ENCODE measurements at regions not wholly inside any gene's neighbourhood (a gene's known extent, or its start where the extent isn't known, plus 50 kb on each side); places are given as distances from the start of the nearest gene placed in this dataset.

DNA sequence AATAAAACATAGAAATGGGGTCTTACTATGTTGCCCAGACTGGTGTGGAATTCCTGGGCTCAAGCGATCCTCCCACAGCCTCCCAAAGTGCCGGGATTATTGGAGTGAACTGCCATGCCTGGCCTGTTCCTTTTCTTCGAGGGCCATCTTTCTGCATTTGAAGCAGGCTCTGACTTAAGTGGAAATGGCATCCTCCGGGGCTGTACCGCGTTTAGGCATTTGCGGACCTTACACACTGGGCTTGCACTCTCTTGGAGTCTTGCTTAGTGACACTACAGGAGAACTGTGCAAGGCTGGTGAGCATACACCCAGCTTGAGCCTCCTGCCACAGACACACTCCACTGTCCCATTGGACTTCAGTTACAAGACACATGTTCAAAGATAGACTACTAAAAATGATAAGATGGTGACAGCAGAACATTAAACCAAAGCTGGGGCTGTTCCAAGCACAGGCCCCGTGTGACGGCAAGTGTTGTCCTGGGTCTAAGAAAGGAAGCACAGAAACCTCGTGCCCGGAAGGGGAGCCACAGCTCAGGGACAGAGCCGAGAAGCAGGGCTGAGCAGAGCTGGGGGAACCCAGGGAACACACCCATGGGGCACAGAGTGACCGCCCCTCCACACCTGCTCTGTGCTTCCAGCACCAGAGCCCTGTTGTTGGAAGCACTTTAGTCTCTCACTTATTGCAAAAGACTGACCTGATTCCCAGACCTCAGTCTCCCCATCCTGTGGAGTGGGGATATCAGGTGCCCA, 59.0 kb upstream of the SHANK2 start:
- no peak for TF ChIP-seq ZBTB21 (tag by site-specific recombination; IDR thresholded peaks at IDR 0.05)
- TF ChIP-seq, protein P1, sequence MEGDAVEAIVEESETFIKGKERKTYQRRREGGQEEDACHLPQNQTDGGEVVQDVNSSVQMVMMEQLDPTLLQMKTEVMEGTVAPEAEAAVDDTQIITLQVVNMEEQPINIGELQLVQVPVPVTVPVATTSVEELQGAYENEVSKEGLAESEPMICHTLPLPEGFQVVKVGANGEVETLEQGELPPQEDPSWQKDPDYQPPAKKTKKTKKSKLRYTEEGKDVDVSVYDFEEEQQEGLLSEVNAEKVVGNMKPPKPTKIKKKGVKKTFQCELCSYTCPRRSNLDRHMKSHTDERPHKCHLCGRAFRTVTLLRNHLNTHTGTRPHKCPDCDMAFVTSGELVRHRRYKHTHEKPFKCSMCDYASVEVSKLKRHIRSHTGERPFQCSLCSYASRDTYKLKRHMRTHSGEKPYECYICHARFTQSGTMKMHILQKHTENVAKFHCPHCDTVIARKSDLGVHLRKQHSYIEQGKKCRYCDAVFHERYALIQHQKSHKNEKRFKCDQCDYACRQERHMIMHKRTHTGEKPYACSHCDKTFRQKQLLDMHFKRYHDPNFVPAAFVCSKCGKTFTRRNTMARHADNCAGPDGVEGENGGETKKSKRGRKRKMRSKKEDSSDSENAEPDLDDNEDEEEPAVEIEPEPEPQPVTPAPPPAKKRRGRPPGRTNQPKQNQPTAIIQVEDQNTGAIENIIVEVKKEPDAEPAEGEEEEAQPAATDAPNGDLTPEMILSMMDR (tag by site-specific recombination; IDR thresholded peaks at IDR 0.05): no peak
- no peak for TF ChIP-seq ZNF626 (tag by site-specific recombination; IDR thresholded peaks at IDR 0.05)
- no peak for TF ChIP-seq ZNF174 (tag by site-specific recombination; IDR thresholded peaks at IDR 0.05)
- TF ChIP-seq, protein P2, sequence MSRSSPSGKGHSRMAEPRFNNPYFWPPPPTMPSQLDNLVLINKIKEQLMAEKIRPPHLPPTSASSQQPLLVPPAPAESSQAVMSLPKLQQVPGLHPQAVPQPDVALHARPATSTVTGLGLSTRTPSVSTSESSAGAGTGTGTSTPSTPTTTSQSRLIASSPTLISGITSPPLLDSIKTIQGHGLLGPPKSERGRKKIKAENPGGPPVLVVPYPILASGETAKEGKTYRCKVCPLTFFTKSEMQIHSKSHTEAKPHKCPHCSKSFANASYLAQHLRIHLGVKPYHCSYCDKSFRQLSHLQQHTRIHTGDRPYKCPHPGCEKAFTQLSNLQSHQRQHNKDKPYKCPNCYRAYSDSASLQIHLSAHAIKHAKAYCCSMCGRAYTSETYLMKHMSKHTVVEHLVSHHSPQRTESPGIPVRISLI (tag by site-specific recombination; IDR thresholded peaks at IDR 0.05): no peak
- TF ChIP-seq REPIN1 (tag by site-specific recombination; IDR thresholded peaks at IDR 0.05; ENCODE audit: low read depth): no peak
- TF ChIP-seq, protein P3, sequence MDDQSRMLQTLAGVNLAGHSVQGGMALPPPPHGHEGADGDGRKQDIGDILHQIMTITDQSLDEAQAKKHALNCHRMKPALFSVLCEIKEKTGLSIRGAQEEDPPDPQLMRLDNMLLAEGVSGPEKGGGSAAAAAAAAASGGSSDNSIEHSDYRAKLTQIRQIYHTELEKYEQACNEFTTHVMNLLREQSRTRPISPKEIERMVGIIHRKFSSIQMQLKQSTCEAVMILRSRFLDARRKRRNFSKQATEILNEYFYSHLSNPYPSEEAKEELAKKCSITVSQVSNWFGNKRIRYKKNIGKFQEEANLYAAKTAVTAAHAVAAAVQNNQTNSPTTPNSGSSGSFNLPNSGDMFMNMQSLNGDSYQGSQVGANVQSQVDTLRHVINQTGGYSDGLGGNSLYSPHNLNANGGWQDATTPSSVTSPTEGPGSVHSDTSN (CRISPR knock-in tag; IDR thresholded peaks at IDR 0.05): no peak
- TF ChIP-seq, protein P4, sequence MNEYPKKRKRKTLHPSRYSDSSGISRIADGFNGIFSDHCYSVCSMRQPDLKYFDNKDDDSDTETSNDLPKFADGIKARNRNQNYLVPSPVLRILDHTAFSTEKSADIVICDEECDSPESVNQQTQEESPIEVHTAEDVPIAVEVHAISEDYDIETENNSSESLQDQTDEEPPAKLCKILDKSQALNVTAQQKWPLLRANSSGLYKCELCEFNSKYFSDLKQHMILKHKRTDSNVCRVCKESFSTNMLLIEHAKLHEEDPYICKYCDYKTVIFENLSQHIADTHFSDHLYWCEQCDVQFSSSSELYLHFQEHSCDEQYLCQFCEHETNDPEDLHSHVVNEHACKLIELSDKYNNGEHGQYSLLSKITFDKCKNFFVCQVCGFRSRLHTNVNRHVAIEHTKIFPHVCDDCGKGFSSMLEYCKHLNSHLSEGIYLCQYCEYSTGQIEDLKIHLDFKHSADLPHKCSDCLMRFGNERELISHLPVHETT (tag by site-specific recombination; IDR thresholded peaks at IDR 0.05): no peak
- TF ChIP-seq, protein P5, sequence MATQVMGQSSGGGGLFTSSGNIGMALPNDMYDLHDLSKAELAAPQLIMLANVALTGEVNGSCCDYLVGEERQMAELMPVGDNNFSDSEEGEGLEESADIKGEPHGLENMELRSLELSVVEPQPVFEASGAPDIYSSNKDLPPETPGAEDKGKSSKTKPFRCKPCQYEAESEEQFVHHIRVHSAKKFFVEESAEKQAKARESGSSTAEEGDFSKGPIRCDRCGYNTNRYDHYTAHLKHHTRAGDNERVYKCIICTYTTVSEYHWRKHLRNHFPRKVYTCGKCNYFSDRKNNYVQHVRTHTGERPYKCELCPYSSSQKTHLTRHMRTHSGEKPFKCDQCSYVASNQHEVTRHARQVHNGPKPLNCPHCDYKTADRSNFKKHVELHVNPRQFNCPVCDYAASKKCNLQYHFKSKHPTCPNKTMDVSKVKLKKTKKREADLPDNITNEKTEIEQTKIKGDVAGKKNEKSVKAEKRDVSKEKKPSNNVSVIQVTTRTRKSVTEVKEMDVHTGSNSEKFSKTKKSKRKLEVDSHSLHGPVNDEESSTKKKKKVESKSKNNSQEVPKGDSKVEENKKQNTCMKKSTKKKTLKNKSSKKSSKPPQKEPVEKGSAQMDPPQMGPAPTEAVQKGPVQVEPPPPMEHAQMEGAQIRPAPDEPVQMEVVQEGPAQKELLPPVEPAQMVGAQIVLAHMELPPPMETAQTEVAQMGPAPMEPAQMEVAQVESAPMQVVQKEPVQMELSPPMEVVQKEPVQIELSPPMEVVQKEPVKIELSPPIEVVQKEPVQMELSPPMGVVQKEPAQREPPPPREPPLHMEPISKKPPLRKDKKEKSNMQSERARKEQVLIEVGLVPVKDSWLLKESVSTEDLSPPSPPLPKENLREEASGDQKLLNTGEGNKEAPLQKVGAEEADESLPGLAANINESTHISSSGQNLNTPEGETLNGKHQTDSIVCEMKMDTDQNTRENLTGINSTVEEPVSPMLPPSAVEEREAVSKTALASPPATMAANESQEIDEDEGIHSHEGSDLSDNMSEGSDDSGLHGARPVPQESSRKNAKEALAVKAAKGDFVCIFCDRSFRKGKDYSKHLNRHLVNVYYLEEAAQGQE (tag by site-specific recombination; IDR thresholded peaks at IDR 0.05): no peak
- TF ChIP-seq MYNN (tag by site-specific recombination; IDR thresholded peaks at IDR 0.05; ENCODE audit: borderline replicate concordance): no peak
- TF ChIP-seq, protein P6, sequence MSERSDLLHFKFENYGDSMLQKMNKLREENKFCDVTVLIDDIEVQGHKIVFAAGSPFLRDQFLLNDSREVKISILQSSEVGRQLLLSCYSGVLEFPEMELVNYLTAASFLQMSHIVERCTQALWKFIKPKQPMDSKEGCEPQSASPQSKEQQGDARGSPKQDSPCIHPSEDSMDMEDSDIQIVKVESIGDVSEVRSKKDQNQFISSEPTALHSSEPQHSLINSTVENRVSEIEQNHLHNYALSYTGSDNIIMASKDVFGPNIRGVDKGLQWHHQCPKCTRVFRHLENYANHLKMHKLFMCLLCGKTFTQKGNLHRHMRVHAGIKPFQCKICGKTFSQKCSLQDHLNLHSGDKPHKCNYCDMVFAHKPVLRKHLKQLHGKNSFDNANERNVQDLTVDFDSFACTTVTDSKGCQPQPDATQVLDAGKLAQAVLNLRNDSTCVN (tag by site-specific recombination; optimal IDR thresholded peaks at IDR 0.05): no peak
- TF ChIP-seq ZNF561 (tag by site-specific recombination; IDR thresholded peaks at IDR 0.05; ENCODE audit: borderline replicate concordance): no peak
- TF ChIP-seq ZNF366 (tag by site-specific recombination; conservative IDR thresholded peaks at IDR 0.05): no peak
